Brain microvascular endothelial cell (primary cell): ENCODE measurements at regions not wholly inside any gene's neighbourhood (a gene's known extent, or its start where the extent isn't known, plus 50 kb on each side); places are given as distances from the start of the nearest gene placed in this dataset.

ENCODE experiments used
- DNase-seq: peaks from one replicate; pipeline ENCODE4 v3.0.0-alpha.2; 2020
- H3K27ac ChIP-seq: fragments of 250-450 bp; sonication (Bioruptor Pico); 2 replicates; pipeline ENCODE4 v1.5.1; 2020; ENCODE audit warnings: mild to moderate bottlenecking, moderate library complexity
- H3K27me3 ChIP-seq: fragments of 250-450 bp; sonication (Bioruptor Pico); replicated peaks from 2 replicates; pipeline ENCODE4 v1.5.1; 2020; ENCODE audit warnings: mild to moderate bottlenecking
- H3K36me3 ChIP-seq: fragments of 250-450 bp; sonication (Bioruptor Pico); replicated peaks from 2 replicates; pipeline ENCODE4 v1.5.1; 2020; ENCODE audit warnings: mild to moderate bottlenecking
- H3K4me3 ChIP-seq: 2 replicates; pipeline ENCODE4 v1.5.1; 2011; ENCODE audit warnings: low read depth, mild to moderate bottlenecking, control low read depth, low read length, moderate library complexity
- CTCF ChIP-seq: IDR thresholded peaks from 2 replicates; pipeline ENCODE4 v1.5.1; 2011; ENCODE audit warnings: low read depth, mild to moderate bottlenecking, moderate library complexity, low read length, control low read depth, inconsistent platforms; ENCODE audit errors: missing control alignments
- in situ Hi-C: cut with HindIII; loops from 2 replicates; pipeline ENCODE4 v1.10.0; 2017; ENCODE audit warnings: low sequenced_read_pairs, low pct_ligation_motif_present

GRCh38 chr3:124296406-124296805, 304.5 kb upstream of the ROPN1 start:
- H3K27ac ChIP-seq = no peak overlapping the region
- in situ Hi-C loops = no loop called here
- H3K36me3 ChIP-seq = no peaks in the 10 kb centered on the region
- peaks cover 2% of the 10 kb centered on the region for H3K27me3 ChIP-seq
- no peak for DNase-seq
- TF ChIP-seq CTCF = no peak
- no peak overlapping the region for H3K4me3 ChIP-seq

GRCh38 chr3:124297062-124297980, 305.4 kb upstream of the ROPN1 start:
- H3K27me3 ChIP-seq = peaks cover 2% of the 10 kb centered on the region
- H3K36me3 ChIP-seq = no peaks in the 10 kb centered on the region
- TF ChIP-seq CTCF = no peak
- no peak overlapping the region for H3K27ac ChIP-seq
- DNase-seq = no peak
- no peak overlapping the region for H3K4me3 ChIP-seq
- in situ Hi-C loops = no loop called here

- H3K27ac ChIP-seq = no peak overlapping the region
- in situ Hi-C loops = no loop called here
- no peak overlapping the region for H3K4me3 ChIP-seq
- no peaks in the 10 kb centered on the region for H3K36me3 ChIP-seq
- TF ChIP-seq CTCF = no peak
- peaks cover 2% of the 10 kb centered on the region for H3K27me3 ChIP-seq
- DNase-seq = no peak
Observed at GRCh38 chr3:124298301-124298700, 306.4 kb upstream of the ROPN1 start.

- Histone ChIP-seq H3K27ac (no peak overlapping the region), H3K36me3 (no peaks in the 10 kb centered on the region), H3K27me3 (no peaks in the 10 kb centered on the region), H3K4me3 (no peak overlapping the region)
- DNase-seq = no peak
- in situ Hi-C loops = no loop called here
- TF ChIP-seq CTCF = no peak
Observed at GRCh38 chr3:124298951-124299350, 307.0 kb upstream of the ROPN1 start.

- Histone ChIP-seq H3K4me3 (no peak overlapping the region), H3K27me3 (no peaks in the 10 kb centered on the region), H3K36me3 (no peaks in the 10 kb centered on the region), H3K27ac (no peak overlapping the region)
- in situ Hi-C loops = no loop called here
- no peak for DNase-seq
- no peak for TF ChIP-seq CTCF
Observed at GRCh38 chr3:124299831-124300230, 307.9 kb upstream of the ROPN1 start.
